ENCODE measurements at regions not wholly inside any gene's neighbourhood (a gene's known extent, or its start where the extent isn't known, plus 50 kb on each side); places are given as distances from the start of the nearest gene placed in this dataset.

GRCh38 chr7:68712956-68713495 lies 885.2 kb upstream of the AUTS2 start:
- TF ChIP-seq, protein P1, sequence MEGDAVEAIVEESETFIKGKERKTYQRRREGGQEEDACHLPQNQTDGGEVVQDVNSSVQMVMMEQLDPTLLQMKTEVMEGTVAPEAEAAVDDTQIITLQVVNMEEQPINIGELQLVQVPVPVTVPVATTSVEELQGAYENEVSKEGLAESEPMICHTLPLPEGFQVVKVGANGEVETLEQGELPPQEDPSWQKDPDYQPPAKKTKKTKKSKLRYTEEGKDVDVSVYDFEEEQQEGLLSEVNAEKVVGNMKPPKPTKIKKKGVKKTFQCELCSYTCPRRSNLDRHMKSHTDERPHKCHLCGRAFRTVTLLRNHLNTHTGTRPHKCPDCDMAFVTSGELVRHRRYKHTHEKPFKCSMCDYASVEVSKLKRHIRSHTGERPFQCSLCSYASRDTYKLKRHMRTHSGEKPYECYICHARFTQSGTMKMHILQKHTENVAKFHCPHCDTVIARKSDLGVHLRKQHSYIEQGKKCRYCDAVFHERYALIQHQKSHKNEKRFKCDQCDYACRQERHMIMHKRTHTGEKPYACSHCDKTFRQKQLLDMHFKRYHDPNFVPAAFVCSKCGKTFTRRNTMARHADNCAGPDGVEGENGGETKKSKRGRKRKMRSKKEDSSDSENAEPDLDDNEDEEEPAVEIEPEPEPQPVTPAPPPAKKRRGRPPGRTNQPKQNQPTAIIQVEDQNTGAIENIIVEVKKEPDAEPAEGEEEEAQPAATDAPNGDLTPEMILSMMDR (IDR thresholded peaks at IDR 0.05; ENCODE audit: borderline replicate concordance, extremely low read depth, low read length, poor library complexity, severe bottlenecking): no peak
- TF ChIP-seq EZH2 (IDR thresholded peaks at IDR 0.05; ENCODE audit: borderline replicate concordance, low read depth, low read length, severe bottlenecking): no peak

Measured in DND-41 (cell line).